ENCODE measurements at regions not wholly inside any gene's neighbourhood (a gene's known extent, or its start where the extent isn't known, plus 50 kb on each side); places are given as distances from the start of the nearest gene placed in this dataset.

GRCh38 chr9:71608825-71609447, 159.4 kb downstream of the CEMIP2 start:
- no peak for TF ChIP-seq CTCF (IDR thresholded peaks at IDR 0.05)
- TF ChIP-seq POLR2A (IDR thresholded peaks at IDR 0.05), result no peak
